ENCODE measurements at regions not wholly inside any gene's neighbourhood (a gene's known extent, or its start where the extent isn't known, plus 50 kb on each side); places are given as distances from the start of the nearest gene placed in this dataset.

- dilution Hi-C loops (cut with MboI; ENCODE audit: extremely low pct_ligation_motif_present, low sequenced_read_pairs) (no loop called here), intact Hi-C loops (cut with micrococcal nuclease) (no loop called here)
- DNase-seq (ENCODE audit: low read depth, low spot score) (peak; percentile 25), FAIRE-seq (no peak)
- no peak overlapping the region for H3K4me3 ChIP-seq (replicated peaks in 1 of 3; ENCODE audit: insufficient read depth in 1 of 3, low read depth in 1 of 3, low read length in 3 of 3)
- ChIA-PET CTCF (interaction anchor here (0.9 to 3.0 kb wide), 6 partner anchors 11 to 267 kb away, joined by 3 to 15 read pairs (median 3); no protein-coding TSS in a partner anchor), POLR2A (no interaction called here)
- TF ChIP-seq POLR2AphosphoS5 (IDR thresholded peaks at IDR 0.05; ENCODE audit: insufficient read depth, low read depth, low read length) (no peak), MAX (IDR thresholded peaks at IDR 0.05; ENCODE audit: insufficient read depth, insufficient read length) (no peak), MYC (IDR thresholded peaks at IDR 0.05; ENCODE audit: low read depth, low read length) (no peak), FOS (IDR thresholded peaks at IDR 0.05; ENCODE audit: borderline replicate concordance, insufficient read depth, low read length) (no peak), EZH2 (IDR thresholded peaks at IDR 0.05; ENCODE audit: borderline replicate concordance, low read depth, low read length, severe bottlenecking) (no peak), POLR2A (IDR thresholded peaks at IDR 0.05; ENCODE audit: low read depth, low read length) (no peak)
- no peaks in the 10 kb centered on the region for H3K36me3 ChIP-seq (ENCODE audit: control insufficient read depth in 2 of 2, extremely low read depth in 1 of 2, insufficient read depth in 2 of 2, low read length in 2 of 2)
- no TSS peak for BruUV-seq (replicated peaks)
- H3K9ac ChIP-seq (replicated peaks; ENCODE audit: extremely low read depth, insufficient read depth, low read length) = no peak overlapping the region
- peak overlapping the region; percentile 78 for H3K4me2 ChIP-seq (ENCODE audit: insufficient read depth, low read length)
- H2AFZ ChIP-seq (ENCODE audit: low read depth, low read length) = no peak overlapping the region
- no peaks in the 10 kb centered on the region for H3K9me1 ChIP-seq (replicated peaks; ENCODE audit: control insufficient read depth, extremely low read depth, insufficient read depth, low read length)
- H3K27ac ChIP-seq (ENCODE audit: insufficient read depth, low read depth, low read length) = peak overlapping the region; percentile 69
- peaks cover 30% of the 10 kb centered on the region for H3K4me1 ChIP-seq (ENCODE audit: control insufficient read depth, extremely low read depth, insufficient read depth, low read length)
- H4K20me1 ChIP-seq (replicated peaks; ENCODE audit: control insufficient read depth, extremely low read depth, insufficient read depth, low read length) = no peaks in the 10 kb centered on the region
- H3K79me2 ChIP-seq (ENCODE audit: control insufficient read depth, insufficient read depth, low read length) = no peaks in the 10 kb centered on the region
- H3K27me3 ChIP-seq (ENCODE audit: control insufficient read depth in 2 of 2, insufficient read depth in 2 of 2, low read length in 2 of 2) = no peaks in the 10 kb centered on the region
- H3K9me3 ChIP-seq (replicated peaks; ENCODE audit: control insufficient read depth, insufficient read depth, low read length) = no peaks in the 10 kb centered on the region
Measured at GRCh38 chr11:80861193-80861592, 1420.4 kb upstream of the TENM4 start.

- no peaks in the 10 kb centered on the region for H3K27me3 ChIP-seq (ENCODE audit: control insufficient read depth in 2 of 2, insufficient read depth in 2 of 2, low read length in 2 of 2)
- no peaks in the 10 kb centered on the region for H4K20me1 ChIP-seq (replicated peaks; ENCODE audit: control insufficient read depth, extremely low read depth, insufficient read depth, low read length)
- CTCF ChIA-PET = interaction anchor here (0.8 to 3.0 kb wide), 8 partner anchors 11 to 267 kb away, joined by 3 to 15 read pairs (median 3); no protein-coding TSS in a partner anchor
- no peaks in the 10 kb centered on the region for H3K79me2 ChIP-seq (ENCODE audit: control insufficient read depth, insufficient read depth, low read length)
- peaks cover 35% of the 10 kb centered on the region for H3K4me1 ChIP-seq (ENCODE audit: control insufficient read depth, extremely low read depth, insufficient read depth, low read length)
- H3K9me3 ChIP-seq (replicated peaks; ENCODE audit: control insufficient read depth, insufficient read depth, low read length) = no peaks in the 10 kb centered on the region
- H3K9ac ChIP-seq (replicated peaks; ENCODE audit: extremely low read depth, insufficient read depth, low read length) = peak overlapping the region; percentile 23
- peak overlapping the region; percentile 78 for H3K4me2 ChIP-seq (ENCODE audit: insufficient read depth, low read length)
- POLR2A ChIA-PET = no interaction called here
- FAIRE-seq (peak; percentile 77), DNase-seq (ENCODE audit: low read depth, low spot score) (peak; percentile 90)
- no peak overlapping the region for H2AFZ ChIP-seq (ENCODE audit: low read depth, low read length)
- H3K36me3 ChIP-seq (ENCODE audit: control insufficient read depth in 2 of 2, extremely low read depth in 1 of 2, insufficient read depth in 2 of 2, low read length in 2 of 2) = no peaks in the 10 kb centered on the region
- no peak overlapping the region for H3K4me3 ChIP-seq (replicated peaks in 1 of 3; ENCODE audit: insufficient read depth in 1 of 3, low read depth in 1 of 3, low read length in 3 of 3)
- BruUV-seq (replicated peaks) = no TSS peak
- no peaks in the 10 kb centered on the region for H3K9me1 ChIP-seq (replicated peaks; ENCODE audit: control insufficient read depth, extremely low read depth, insufficient read depth, low read length)
- H3K27ac ChIP-seq (ENCODE audit: insufficient read depth, low read depth, low read length) = peak overlapping the region; percentile 69
- TF ChIP-seq FOS (IDR thresholded peaks at IDR 0.05; ENCODE audit: borderline replicate concordance, insufficient read depth, low read length) (peak; percentile 87), JUN (IDR thresholded peaks at IDR 0.05; ENCODE audit: borderline replicate concordance, insufficient read depth, insufficient read length, low read depth) (peak; percentile 91), CTCF (IDR thresholded peaks at IDR 0.05; ENCODE audit: extremely low read depth in 1 of 2, insufficient read depth in 1 of 2, low read depth in 1 of 2, low read length in 2 of 2) (no peak), POLR2AphosphoS5 (IDR thresholded peaks at IDR 0.05; ENCODE audit: insufficient read depth, low read depth, low read length) (peak; percentile 29), GATA2 (IDR thresholded peaks at IDR 0.05; ENCODE audit: insufficient read depth, insufficient read length, low read depth, low read length) (peak; percentile 69)
- dilution Hi-C loops (cut with MboI; ENCODE audit: extremely low pct_ligation_motif_present, low sequenced_read_pairs) (no loop called here), intact Hi-C loops (cut with micrococcal nuclease) (no loop called here)
Measured at GRCh38 chr11:80860632-80861031, 1419.8 kb upstream of the TENM4 start.
